MM.1S (cell line): ENCODE measurements at regions not wholly inside any gene's neighbourhood (a gene's known extent, or its start where the extent isn't known, plus 50 kb on each side); places are given as distances from the start of the nearest gene placed in this dataset.

Source experiments
- CTCF ChIP-seq: fragments of 300-600 bp; sonication (generic); IDR thresholded peaks from 2 replicates; pipeline ENCODE4 v1.5.1; 2016; ENCODE audit warnings: antibody characterized with exemption, low read length, mixed read lengths
- EZH2phosphoT487 ChIP-seq: fragments of 300-600 bp; sonication (generic); IDR thresholded peaks from 2 replicates; pipeline ENCODE4 v1.6.1; 2018; ENCODE audit warnings: antibody characterized with exemption, low read length

- TF ChIP-seq CTCF (no peak), EZH2phosphoT487 (no peak)
Measured at GRCh38 chr6:81944661-81945060, 192.2 kb upstream of the TENT5A start.
